ENCODE measurements at regions not wholly inside any gene's neighbourhood (a gene's known extent, or its start where the extent isn't known, plus 50 kb on each side); places are given as distances from the start of the nearest gene placed in this dataset.

GRCh38 chr2:57937456-57937855 lies 109.2 kb upstream of the VRK2 start:
- intact Hi-C loops (cut with micrococcal nuclease; ENCODE audit: unreplicated experiment) = no loop called here
- no TSS peak for BruUV-seq (replicated peaks)
- ATAC-seq (no peak), DNase-seq (ENCODE audit: low spot score) (no peak), FAIRE-seq (no peak)
- 15% methylated on average over 3 of the region's 3 CpGs for WGBS (ENCODE audit: low lambda C conversion rate)
- Histone ChIP-seq H3K4me2 (ENCODE audit: low read depth, low read length) (no peak overlapping the region), H3K79me2 (ENCODE audit: insufficient read depth, low read length) (no peaks in the 10 kb centered on the region), H3K4me3 (replicated peaks in 1 of 3; ENCODE audit: insufficient read depth in 1 of 3, low read depth in 2 of 3, low read length in 3 of 3) (no peak overlapping the region), H3K27me3 (ENCODE audit: control insufficient read depth in 1 of 2, insufficient read depth in 2 of 2, low read length in 2 of 2) (no peaks in the 10 kb centered on the region), H3K9me3 (ENCODE audit: low read length) (peaks cover 22% of the 10 kb centered on the region), H4K20me1 (ENCODE audit: insufficient read depth, low read length) (no peaks in the 10 kb centered on the region), H3K27ac (ENCODE audit: extremely low read length, insufficient read depth, low read length) (no peak overlapping the region), H3K9ac (ENCODE audit: insufficient read depth, low read depth, low read length) (no peak overlapping the region), H3K4me1 (ENCODE audit: insufficient read depth, low read length) (no peaks in the 10 kb centered on the region), H3K36me3 (replicated peaks in 1 of 2; ENCODE audit: control insufficient read depth in 1 of 2, insufficient read depth in 2 of 2, low read length in 2 of 2) (no peaks in the 10 kb centered on the region), H2AFZ (ENCODE audit: low read length) (no peak overlapping the region)
- no peak for TF ChIP-seq NFE2L1 (CRISPR knock-in tag; IDR thresholded peaks at IDR 0.05; ENCODE audit: borderline replicate concordance)
- TF ChIP-seq ZBTB42 (CRISPR knock-in tag; IDR thresholded peaks at IDR 0.05) = no peak
- TF ChIP-seq THAP11 (CRISPR knock-in tag; IDR thresholded peaks at IDR 0.05) = no peak
- no peak for TF ChIP-seq TSC22D2 (CRISPR knock-in tag; IDR thresholded peaks at IDR 0.05; ENCODE audit: borderline replicate concordance)
- no peak for TF ChIP-seq JDP2 (CRISPR knock-in tag; IDR thresholded peaks at IDR 0.05; ENCODE audit: borderline replicate concordance)
- TF ChIP-seq NONO (IDR thresholded peaks at IDR 0.05) = no peak
- no peak for TF ChIP-seq NONO (CRISPR knock-in tag; conservative IDR thresholded peaks at IDR 0.05)
- TF ChIP-seq SMAD1 (CRISPR knock-in tag; IDR thresholded peaks at IDR 0.05; ENCODE audit: borderline replicate concordance, low read depth) = no peak
- TF ChIP-seq MED13 (CRISPR knock-in tag; IDR thresholded peaks at IDR 0.05) = no peak
- TF ChIP-seq MTERF4 (CRISPR knock-in tag; IDR thresholded peaks at IDR 0.05) = no peak
- no peak for TF ChIP-seq ZNF468 (CRISPR knock-in tag; IDR thresholded peaks at IDR 0.05)
- TF ChIP-seq ZNF512 (CRISPR knock-in tag; IDR thresholded peaks at IDR 0.05) = no peak
- no peak for TF ChIP-seq ZFY (CRISPR knock-in tag; IDR thresholded peaks at IDR 0.05)
- no peak for TF ChIP-seq HMG20A (CRISPR knock-in tag; IDR thresholded peaks at IDR 0.05; ENCODE audit: borderline replicate concordance)
- POLR2A ChIA-PET = interaction anchor here (0.7 kb wide), 1 partner anchor 36 kb away, joined by 3 read pairs; no protein-coding TSS in a partner anchor
- in situ Hi-C loops (cut with HindIII; ENCODE audit: extremely low pct_ligation_motif_present, low pct_unique_long_range_greater_than_20kb) = no loop called here
- CTCF ChIA-PET (ENCODE audit: low intra/inter-chr PET ratio, low total read pairs) = no interaction called here
